B cell (primary cell): ENCODE measurements at regions not wholly inside any gene's neighbourhood (a gene's known extent, or its start where the extent isn't known, plus 50 kb on each side); places are given as distances from the start of the nearest gene placed in this dataset.

ENCODE experiments used
- ATAC-seq: fragments of 200-7000 bp; cut with Tn5 transposase; one replicate; pipeline ENCODE4 v1.10.0; 2021; ENCODE audit warnings: low read depth, mild to moderate bottlenecking, moderate number of reproducible peaks, moderate library complexity
- CTCF ChIA-PET: fragments of 350-600 bp; sonication (Branson Sonifier 250); formaldehyde crosslinking; loops from one replicate; lab custom pipeline; 2021; ENCODE audit warnings: antibody characterized with exemption, inconsistent platforms; lab: Charles Lee
- POLR2A ChIA-PET: fragments of 350-600 bp; sonication (Branson Sonifier 250); formaldehyde crosslinking; loops from one replicate; lab custom pipeline; 2021; ENCODE audit warnings: antibody characterized with exemption; lab: Charles Lee
- DNase-seq: peaks from one replicate; pipeline ENCODE4 v3.0.0; 2013
- H2AFZ ChIP-seq: 2 replicates; pipeline ENCODE4 v1.6.1; 2012; ENCODE audit warnings: mild to moderate bottlenecking, low read depth, low read length; ENCODE audit not compliant: insufficient read depth, poor library complexity, severe bottlenecking
- H3K27ac ChIP-seq, 2 donors: 1 replicate in 1 of 2; 2 replicates in 1 of 2; pipeline ENCODE4 v1.5.1; 2012 to 2013; ENCODE audit warnings: low read length in 2 of 2, mild to moderate bottlenecking in 2 of 2, moderate library complexity in 1 of 2
- H3K27me3 ChIP-seq, 4 experiments: fragments of 200-600 bp in 1 of 4; sonication (generic) in 1 of 4; replicated peaks in 1 of 4; 1 replicate in 2 of 4; 2 replicates in 2 of 4; pipeline versions ENCODE4 v1.6.1 to v1.7.0; 2013 to 2016; ENCODE audit warnings: low read length in 3 of 4, mild to moderate bottlenecking in 2 of 4, mixed read lengths in 1 of 4, moderate library complexity in 1 of 4; ENCODE audit not compliant: insufficient read depth in 4 of 4, control insufficient read depth in 3 of 4; ENCODE audit errors: control extremely low read depth in 1 of 4
- H3K36me3 ChIP-seq, 2 experiments: replicated peaks in 1 of 2; 1 replicate in 1 of 2; 2 replicates in 1 of 2; pipeline versions ENCODE4 v1.6.1 to v1.7.1; 2013; ENCODE audit warnings: low read length in 1 of 2; ENCODE audit not compliant: insufficient read depth in 2 of 2, control insufficient read depth in 1 of 2; ENCODE audit errors: control extremely low read depth in 1 of 2, extremely low read depth in 1 of 2
- H3K4me1 ChIP-seq, 2 donors: fragments of 200-600 bp in 1 of 2; sonication (generic) in 1 of 2; 1 replicate in 1 of 2; 2 replicates in 1 of 2; pipeline versions ENCODE4 v1.5.1 to v1.6.1; 2013 to 2017; ENCODE audit warnings: low read length in 2 of 2; ENCODE audit not compliant: control insufficient read depth in 2 of 2, insufficient read depth in 2 of 2
- H3K4me2 ChIP-seq: replicated peaks from 2 replicates; pipeline ENCODE3; 2012; ENCODE audit warnings: mild to moderate bottlenecking, low read depth, low read length; ENCODE audit not compliant: poor library complexity, severe bottlenecking
- H3K4me3 ChIP-seq, 5 experiments: fragments of 200-600 bp in 1 of 5; sonication (generic) in 1 of 5; 1 replicate in 3 of 5; 2 replicates in 2 of 5; pipeline versions ENCODE4 v1.5.1 to v1.7.0; 2011 to 2016; ENCODE audit warnings: low read length in 4 of 5, mild to moderate bottlenecking in 4 of 5, low read depth in 2 of 5, control low read depth in 1 of 5, moderate library complexity in 1 of 5; ENCODE audit not compliant: insufficient read depth in 1 of 5; ENCODE audit errors: control extremely low read depth in 1 of 5, extremely low read depth in 1 of 5
- H3K79me2 ChIP-seq: fragments of 200-600 bp; sonication (generic); one replicate; pipeline ENCODE4 v1.6.0; 2016; ENCODE audit warnings: low read length; ENCODE audit not compliant: control insufficient read depth, insufficient read depth
- H3K9ac ChIP-seq: fragments of 200-600 bp; sonication (generic); 2 replicates; pipeline ENCODE4 v1.6.1; 2017; ENCODE audit warnings: mild to moderate bottlenecking, low read length, moderate library complexity
- H3K9me3 ChIP-seq, 3 donors: one replicate each; pipeline versions ENCODE4 v1.6.1 to v1.7.1; 2013; ENCODE audit warnings: low read length in 2 of 3; ENCODE audit not compliant: control insufficient read depth in 2 of 3, insufficient read depth in 1 of 3; ENCODE audit errors: control extremely low read depth in 1 of 3
- H4K20me1 ChIP-seq: 2 replicates; pipeline ENCODE4 v1.6.0; 2012; ENCODE audit warnings: mild to moderate bottlenecking, low read length; ENCODE audit not compliant: insufficient read depth, control insufficient read depth, poor library complexity, severe bottlenecking
- H3K27ac Mint-ChIP-seq: one replicate; pipeline ENCODE4 v1.8.0; 2021; ENCODE audit warnings: mixed read lengths
- H3K27me3 Mint-ChIP-seq: one replicate; pipeline ENCODE4 v1.8.0; 2021; ENCODE audit warnings: mixed read lengths
- H3K4me1 Mint-ChIP-seq: one replicate; pipeline ENCODE4 v1.8.0; 2021; ENCODE audit warnings: mixed read lengths
- H3K4me3 Mint-ChIP-seq: one replicate; pipeline ENCODE4 v1.8.0; 2021; ENCODE audit warnings: mixed read lengths
- H3K9me3 Mint-ChIP-seq: one replicate; pipeline ENCODE4 v1.8.0; 2022; ENCODE audit warnings: mixed read lengths; ENCODE audit not compliant: insufficient read depth
- CTCF ChIP-seq: fragments of 200-600 bp; IDR thresholded peaks from one replicate; pipeline ENCODE4 v1.8.0; 2022; ENCODE audit warnings: antibody characterized with exemption, mild to moderate bottlenecking
- EZH2 ChIP-seq: IDR thresholded peaks from 2 replicates; pipeline ENCODE4 v1.6.1; 2012; ENCODE audit warnings: borderline replicate concordance, low read depth, mild to moderate bottlenecking, moderate library complexity, low read length; ENCODE audit not compliant: insufficient read depth, poor library complexity, severe bottlenecking
- whole genome bisulfite sequencing: methylation state at CpG from one replicate; pipeline ENCODE4 v1.1.5; 2013; ENCODE audit warnings: missing lambda C conversion rate; ENCODE audit not compliant: insufficient coverage; 5-methylcytosine and 5-hydroxymethylcytosine counted together
- intact Hi-C: fragments of 100-400 bp; cut with micrococcal nuclease; formaldehyde crosslinking; loops from one replicate; pipeline ENCODE4 v1.10.0; 2022

- Histone ChIP-seq H3K27ac (no peak overlapping the region), H3K9ac (no peak overlapping the region), H3K9me3 (no peaks in the 10 kb centered on the region), H3K4me1 (no peaks in the 10 kb centered on the region), H3K79me2 (no peaks in the 10 kb centered on the region), H3K4me2 (no peak overlapping the region), H4K20me1 (no peaks in the 10 kb centered on the region), H3K36me3 (no peaks in the 10 kb centered on the region), H3K4me3 (no peak overlapping the region), H2AFZ (no peak overlapping the region), H3K27me3 (no peaks in the 10 kb centered on the region)
- ChIA-PET CTCF (no interaction called here), POLR2A (no interaction called here)
- H3K27ac Mint-ChIP-seq: no peak overlapping the region
- no peaks in the 10 kb centered on the region for H3K27me3 Mint-ChIP-seq
- H3K9me3 Mint-ChIP-seq: peaks cover 2% of the 10 kb centered on the region
- intact Hi-C loops: no loop called here
- no peak for TF ChIP-seq CTCF
- TF ChIP-seq EZH2: no peak
- DNase-seq (no peak), ATAC-seq (no peak)
- no peak overlapping the region for H3K4me3 Mint-ChIP-seq
- no peaks in the 10 kb centered on the region for H3K4me1 Mint-ChIP-seq
Observed at GRCh38 chr9:115717298-115717697, 436.3 kb upstream of the PAPPA start.

- no peaks in the 10 kb centered on the region for H3K27me3 Mint-ChIP-seq
- no peaks in the 10 kb centered on the region for H3K36me3 ChIP-seq
- POLR2A ChIA-PET: no interaction called here
- peaks cover 2% of the 10 kb centered on the region for H3K9me3 Mint-ChIP-seq
- no peak overlapping the region for H3K4me2 ChIP-seq
- no peak overlapping the region for H3K27ac Mint-ChIP-seq
- H3K9me3 ChIP-seq: no peaks in the 10 kb centered on the region
- TF ChIP-seq CTCF (no peak), EZH2 (no peak)
- no peaks in the 10 kb centered on the region for H3K79me2 ChIP-seq
- no peaks in the 10 kb centered on the region for H4K20me1 ChIP-seq
- intact Hi-C loops: no loop called here
- 88% methylated on average over 1 of the region's 1 CpG for WGBS
- no peak overlapping the region for H2AFZ ChIP-seq
- CTCF ChIA-PET: no interaction called here
- H3K4me3 Mint-ChIP-seq: no peak overlapping the region
- no peak overlapping the region for H3K9ac ChIP-seq
- ATAC-seq: no peak
- DNase-seq: no peak
- no peaks in the 10 kb centered on the region for H3K4me1 Mint-ChIP-seq
- no peaks in the 10 kb centered on the region for H3K4me1 ChIP-seq
- no peak overlapping the region for H3K27ac ChIP-seq
- H3K4me3 ChIP-seq: no peak overlapping the region
- H3K27me3 ChIP-seq: no peaks in the 10 kb centered on the region
Observed at GRCh38 chr9:115717711-115718173, 435.8 kb upstream of the PAPPA start.
